NCI-H510A treated with DMSO at 0.1 percent for 48 hours (cell line): ENCODE measurements at regions not wholly inside any gene's neighbourhood (a gene's known extent, or its start where the extent isn't known, plus 50 kb on each side); places are given as distances from the start of the nearest gene placed in this dataset.
"Not testable (repeated sequence)": the region's sequence is repeated elsewhere in the genome, so short reads cannot be mapped to it uniquely, and the experiment has no call there.

Source experiments
- DNase-seq: peaks from one replicate; lab custom pipeline; 2025; lab: John Stamatoyannopoulos, UW

- DNase-seq, result no peak
These were observed 714.4 kb upstream of the CDH6 start for GRCh38 chr5:30479104-30479503.

GRCh38 chr5:30475429-30475828, 718.1 kb upstream of the CDH6 start:
- DNase-seq, result no peak

GRCh38 chr5:30469691-30470090, 723.8 kb upstream of the CDH6 start:
- no peak for DNase-seq

- DNase-seq, result no peak
These were observed 734.8 kb upstream of the CDH6 start for GRCh38 chr5:30458681-30459080.

- DNase-seq, result not testable (repeated sequence)
These were observed 738.0 kb upstream of the CDH6 start for GRCh38 chr5:30455484-30455883.

GRCh38 chr5:30453168-30453567, 740.3 kb upstream of the CDH6 start:
- no peak for DNase-seq

- DNase-seq, result no peak
These were observed 743.3 kb upstream of the CDH6 start for GRCh38 chr5:30450153-30450552.

- no peak for DNase-seq
These were observed 746.1 kb upstream of the CDH6 start for GRCh38 chr5:30447431-30447830.

GRCh38 chr5:30446456-30446855, 747.0 kb upstream of the CDH6 start:
- no peak for DNase-seq

- no peak for DNase-seq
These were observed 754.7 kb upstream of the CDH6 start for GRCh38 chr5:30438785-30439184.

GRCh38 chr5:30436691-30437090, 756.8 kb upstream of the CDH6 start:
- no peak for DNase-seq

- peak; percentile 41 for DNase-seq
These were observed 764.5 kb upstream of the CDH6 start for GRCh38 chr5:30428866-30429407.

GRCh38 chr5:30414078-30414477, 779.4 kb upstream of the CDH6 start:
- no peak for DNase-seq

GRCh38 chr5:30413540-30413939, 779.9 kb upstream of the CDH6 start:
- no peak for DNase-seq

- DNase-seq, result no peak
These were observed 787.7 kb upstream of the CDH6 start for GRCh38 chr5:30405821-30406220.

GRCh38 chr5:30401479-30402058, 791.9 kb upstream of the CDH6 start:
- peak; percentile 39 for DNase-seq

- DNase-seq, result no peak
These were observed 795.1 kb upstream of the CDH6 start for GRCh38 chr5:30398423-30398822.

GRCh38 chr5:30392897-30393296, 800.6 kb upstream of the CDH6 start:
- DNase-seq, result peak; percentile 45

- DNase-seq, result no peak
These were observed 803.4 kb upstream of the CDH6 start for GRCh38 chr5:30390095-30390494.

- no peak for DNase-seq
These were observed 805.4 kb upstream of the CDH6 start for GRCh38 chr5:30387974-30388632.

GRCh38 chr5:30385754-30386153, 807.7 kb upstream of the CDH6 start:
- no peak for DNase-seq

GRCh38 chr5:30384171-30384570, 809.3 kb upstream of the CDH6 start:
- DNase-seq, result no peak

- DNase-seq, result no peak
These were observed 813.3 kb upstream of the CDH6 start for GRCh38 chr5:30380228-30380627.

- DNase-seq, result no peak
These were observed 816.6 kb upstream of the CDH6 start for GRCh38 chr5:30376848-30377247.
